ENCODE measurements at regions not wholly inside any gene's neighbourhood (a gene's known extent, or its start where the extent isn't known, plus 50 kb on each side); places are given as distances from the start of the nearest gene placed in this dataset.
"Not testable (repeated sequence)": the region's sequence is repeated elsewhere in the genome, so short reads cannot be mapped to it uniquely, and the experiment has no call there.

- Mint-ChIP-seq H3K36me3 (no peaks in the 10 kb centered on the region), H3K27me3 (no peaks in the 10 kb centered on the region), H3K4me3 (no peak overlapping the region), H3K9me3 (peaks cover 5% of the 10 kb centered on the region), H3K4me1 (no peaks in the 10 kb centered on the region), H3K27ac (no peak overlapping the region)
These were observed 356.9 kb upstream of the WWC1 start for GRCh38 chr5:167934551-167934971.

- Mint-ChIP-seq H3K36me3 (no peaks in the 10 kb centered on the region), H3K4me1 (no peaks in the 10 kb centered on the region), H3K4me3 (no peak overlapping the region), H3K9me3 (peaks cover 5% of the 10 kb centered on the region), H3K27ac (no peak overlapping the region), H3K27me3 (no peaks in the 10 kb centered on the region)
These were observed 355.4 kb upstream of the WWC1 start for GRCh38 chr5:167936022-167936421.

DNA sequence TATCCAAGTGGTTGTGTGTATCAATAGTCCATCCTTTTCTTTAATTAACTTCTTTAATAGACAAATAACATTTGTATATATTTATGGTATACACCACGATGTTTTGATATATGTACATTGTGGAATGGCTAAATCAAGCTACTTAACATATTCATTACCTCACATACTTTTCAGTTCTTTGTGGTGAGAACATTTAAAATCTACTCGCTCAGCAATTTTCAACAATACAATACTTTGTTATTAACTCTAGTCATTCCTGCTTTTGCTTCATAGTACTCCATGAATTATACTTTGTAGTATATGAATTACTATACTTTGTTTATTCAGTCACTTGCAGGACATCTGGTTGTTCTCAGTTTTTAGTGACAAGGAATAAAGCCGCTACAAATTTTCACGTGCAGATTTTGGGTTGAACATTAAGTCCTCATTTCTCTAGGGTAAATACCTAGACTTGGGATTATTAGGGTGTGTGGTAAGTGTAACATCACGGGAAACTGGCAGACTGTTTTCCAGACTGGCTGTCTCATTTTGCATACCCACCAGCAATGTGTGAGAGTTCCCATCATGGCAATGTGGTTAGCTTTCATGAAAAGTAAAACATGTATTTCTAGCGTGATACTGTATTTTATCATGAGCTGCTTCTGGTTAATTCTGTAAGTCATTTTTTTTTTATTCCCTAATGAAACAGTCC is 354.4 kb upstream of the WWC1 start:
- no peak overlapping the region for H3K27ac Mint-ChIP-seq
- no peaks in the 10 kb centered on the region for H3K4me1 Mint-ChIP-seq
- no peaks in the 10 kb centered on the region for H3K36me3 Mint-ChIP-seq
- peaks cover 5% of the 10 kb centered on the region for H3K9me3 Mint-ChIP-seq
- no peaks in the 10 kb centered on the region for H3K27me3 Mint-ChIP-seq
- H3K4me3 Mint-ChIP-seq = no peak overlapping the region

- Mint-ChIP-seq H3K36me3 (no peaks in the 10 kb centered on the region), H3K27ac (no peak overlapping the region), H3K4me3 (no peak overlapping the region), H3K27me3 (no peaks in the 10 kb centered on the region), H3K9me3 (peaks cover 5% of the 10 kb centered on the region), H3K4me1 (no peaks in the 10 kb centered on the region)
These were observed 353.8 kb upstream of the WWC1 start for GRCh38 chr5:167937635-167937998.

DNA sequence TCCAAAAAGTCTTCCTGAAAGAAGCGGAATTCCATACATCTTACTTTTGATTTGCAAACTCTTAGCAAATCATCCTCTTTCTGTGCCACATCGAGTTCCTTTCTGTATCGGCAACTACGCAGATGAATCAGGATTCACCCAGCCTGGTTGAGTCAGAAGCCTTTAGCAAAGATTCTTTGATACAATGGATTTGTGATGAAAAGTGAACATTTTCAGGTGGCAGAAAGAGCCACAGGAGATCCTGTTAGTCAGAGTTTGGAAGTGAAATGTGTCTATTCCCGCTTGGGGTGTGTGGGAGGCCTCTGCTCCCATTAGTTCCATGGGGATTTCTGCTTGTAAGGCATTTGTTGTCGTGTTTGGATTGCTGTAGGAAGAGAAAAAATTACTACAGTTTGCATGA is 351.8 kb upstream of the WWC1 start:
- peaks cover 5% of the 10 kb centered on the region for H3K9me3 Mint-ChIP-seq
- no peaks in the 10 kb centered on the region for H3K27me3 Mint-ChIP-seq
- H3K36me3 Mint-ChIP-seq = no peaks in the 10 kb centered on the region
- no peak overlapping the region for H3K27ac Mint-ChIP-seq
- H3K4me1 Mint-ChIP-seq = no peaks in the 10 kb centered on the region
- H3K4me3 Mint-ChIP-seq = no peak overlapping the region

DNA sequence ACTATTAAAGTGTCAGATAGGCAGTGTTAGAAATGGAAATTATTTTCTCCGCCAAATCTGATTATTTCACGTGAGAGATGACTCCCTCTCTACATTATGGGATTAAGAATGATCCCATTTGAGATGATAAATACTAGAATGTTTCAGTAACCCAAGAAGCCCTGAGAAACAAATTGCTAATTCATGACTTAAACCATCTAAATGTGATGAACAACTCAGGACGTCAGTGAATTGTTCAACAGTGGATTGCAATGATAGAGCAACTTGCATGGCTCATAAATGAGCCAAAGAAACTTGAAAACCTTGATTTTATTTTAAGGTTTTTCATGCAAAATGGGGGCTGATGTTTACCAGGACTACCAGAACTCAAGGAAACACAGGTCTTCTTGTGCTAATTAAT is 350.5 kb upstream of the WWC1 start:
- no peaks in the 10 kb centered on the region for H3K4me1 Mint-ChIP-seq
- no peaks in the 10 kb centered on the region for H3K27me3 Mint-ChIP-seq
- H3K9me3 Mint-ChIP-seq = peaks cover 5% of the 10 kb centered on the region
- no peak overlapping the region for H3K4me3 Mint-ChIP-seq
- H3K36me3 Mint-ChIP-seq = no peaks in the 10 kb centered on the region
- no peak overlapping the region for H3K27ac Mint-ChIP-seq

DNA sequence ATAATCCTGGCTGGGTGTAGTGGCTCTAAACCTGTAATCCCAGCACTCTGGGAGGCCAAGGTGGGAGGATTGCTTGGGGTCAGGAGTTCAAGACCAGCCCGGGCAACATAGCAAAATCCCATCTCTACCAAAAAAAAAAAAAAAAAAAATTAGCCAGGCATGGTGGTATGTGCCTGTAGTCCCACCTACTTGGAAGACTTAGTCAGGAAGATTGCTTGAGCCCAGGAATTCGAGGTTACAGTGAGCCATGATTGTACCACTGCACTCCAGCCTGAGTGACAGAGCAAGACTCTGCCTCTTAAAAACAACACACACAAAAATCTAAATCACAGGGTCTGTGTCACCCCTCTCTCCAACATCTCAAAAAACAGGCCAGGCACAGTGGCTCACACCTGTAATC is 349.9 kb upstream of the WWC1 start:
- not testable (repeated sequence) for H3K4me1 Mint-ChIP-seq, H3K4me3 Mint-ChIP-seq, H3K27me3 Mint-ChIP-seq, H3K36me3 Mint-ChIP-seq, H3K9me3 Mint-ChIP-seq, H3K27ac Mint-ChIP-seq

- H3K9me3 Mint-ChIP-seq = no peaks in the 10 kb centered on the region
- H3K27ac Mint-ChIP-seq = no peak overlapping the region
- no peaks in the 10 kb centered on the region for H3K4me1 Mint-ChIP-seq
- H3K27me3 Mint-ChIP-seq = no peaks in the 10 kb centered on the region
- no peak overlapping the region for H3K4me3 Mint-ChIP-seq
- no peaks in the 10 kb centered on the region for H3K36me3 Mint-ChIP-seq
These were observed 348.1 kb upstream of the WWC1 start for GRCh38 chr5:167943343-167943742.

DNA sequence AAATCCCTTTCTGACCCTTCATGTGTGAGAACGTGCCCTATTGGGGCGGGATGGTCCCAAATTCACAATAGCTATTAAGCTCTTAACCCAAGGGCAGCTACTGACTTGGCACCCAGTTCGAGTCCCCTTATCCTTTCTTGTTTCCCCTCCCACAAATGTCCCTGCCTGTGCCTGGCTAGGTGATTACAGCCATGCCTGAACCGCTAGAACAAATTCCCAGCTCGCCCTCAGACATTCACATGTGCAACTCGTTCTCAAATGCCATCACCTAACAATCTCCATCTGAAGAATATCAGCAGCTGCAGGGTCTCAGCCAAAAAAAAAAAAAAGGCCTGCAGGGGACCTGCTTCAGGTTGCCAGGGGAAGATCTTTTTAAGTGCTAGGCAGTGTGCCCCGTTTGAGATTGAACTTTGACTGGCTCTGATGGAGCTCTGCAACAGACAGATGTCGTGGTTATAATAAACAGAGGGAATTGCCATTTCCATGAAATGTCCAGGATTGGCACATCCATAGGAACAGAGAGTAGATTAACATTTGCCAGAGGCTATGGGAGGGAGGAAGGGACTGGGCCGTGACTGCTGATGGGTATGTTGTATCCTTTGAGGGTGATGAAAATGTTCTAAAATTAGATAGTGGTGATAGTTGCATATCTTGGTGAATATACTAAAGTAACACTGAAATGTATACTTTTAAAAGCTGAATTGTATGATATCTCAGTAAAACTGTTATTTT is 347.2 kb upstream of the WWC1 start:
- no peaks in the 10 kb centered on the region for H3K36me3 Mint-ChIP-seq
- no peak overlapping the region for H3K27ac Mint-ChIP-seq
- no peak overlapping the region for H3K4me3 Mint-ChIP-seq
- no peaks in the 10 kb centered on the region for H3K27me3 Mint-ChIP-seq
- no peaks in the 10 kb centered on the region for H3K9me3 Mint-ChIP-seq
- H3K4me1 Mint-ChIP-seq = no peaks in the 10 kb centered on the region

DNA sequence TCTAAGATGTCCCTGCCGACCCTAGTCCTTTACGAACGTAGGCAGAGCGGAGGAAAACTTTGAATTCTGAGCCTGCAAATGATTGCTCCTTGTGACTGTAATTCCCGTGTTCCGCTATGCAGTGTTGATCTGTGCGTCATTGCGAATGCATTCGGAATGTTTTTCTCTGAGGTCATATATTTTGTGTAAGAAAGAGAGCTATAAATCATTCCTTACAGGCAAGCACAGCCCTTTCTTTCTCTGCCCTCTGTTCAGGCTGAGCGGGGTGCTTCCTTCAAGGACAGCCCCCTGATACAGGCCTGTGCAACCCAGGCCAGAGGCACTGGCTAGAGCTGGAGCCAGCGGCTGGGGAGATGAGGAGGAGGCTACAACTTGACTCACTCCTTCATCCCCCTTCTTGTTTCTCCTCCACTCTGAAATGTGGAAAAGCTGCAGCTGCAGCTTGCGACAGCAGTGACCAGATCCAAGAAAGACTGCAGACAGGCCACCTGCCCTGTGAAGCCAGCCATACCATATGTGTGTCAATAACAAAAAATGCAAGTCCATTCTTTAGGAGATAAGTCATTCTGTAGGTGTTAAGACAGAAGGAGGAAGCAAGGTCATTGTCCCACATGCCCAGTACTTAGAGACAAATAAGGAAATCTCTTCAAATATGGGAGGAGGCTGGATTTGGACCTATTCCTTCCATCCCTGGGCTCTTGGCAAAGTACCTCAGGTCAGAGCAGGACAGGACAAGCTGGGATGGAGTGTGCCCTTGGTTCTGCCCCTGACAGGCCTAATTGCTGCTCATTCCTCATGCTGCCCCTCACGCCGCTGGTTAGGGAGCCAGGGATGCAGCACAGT is 345.7 kb upstream of the WWC1 start:
- H3K27me3 Mint-ChIP-seq = no peaks in the 10 kb centered on the region
- no peaks in the 10 kb centered on the region for H3K4me1 Mint-ChIP-seq
- no peaks in the 10 kb centered on the region for H3K9me3 Mint-ChIP-seq
- no peaks in the 10 kb centered on the region for H3K36me3 Mint-ChIP-seq
- H3K4me3 Mint-ChIP-seq = no peak overlapping the region
- H3K27ac Mint-ChIP-seq = no peak overlapping the region

- H3K27ac Mint-ChIP-seq = no peak overlapping the region
- H3K4me1 Mint-ChIP-seq = no peaks in the 10 kb centered on the region
- H3K4me3 Mint-ChIP-seq = no peak overlapping the region
- no peaks in the 10 kb centered on the region for H3K36me3 Mint-ChIP-seq
- no peaks in the 10 kb centered on the region for H3K27me3 Mint-ChIP-seq
- no peaks in the 10 kb centered on the region for H3K9me3 Mint-ChIP-seq
These were observed 344.1 kb upstream of the WWC1 start for GRCh38 chr5:167947306-167947705.

- Mint-ChIP-seq H3K36me3 (no peaks in the 10 kb centered on the region), H3K9me3 (no peaks in the 10 kb centered on the region), H3K27ac (no peak overlapping the region), H3K4me3 (no peak overlapping the region), H3K27me3 (no peaks in the 10 kb centered on the region), H3K4me1 (no peaks in the 10 kb centered on the region)
These were observed 343.2 kb upstream of the WWC1 start for GRCh38 chr5:167948251-167948650.

GRCh38 chr5:167949435-167949834 is 342.0 kb upstream of the WWC1 start:
- no peak overlapping the region for H3K4me3 Mint-ChIP-seq
- no peaks in the 10 kb centered on the region for H3K4me1 Mint-ChIP-seq
- H3K27ac Mint-ChIP-seq = no peak overlapping the region
- no peaks in the 10 kb centered on the region for H3K9me3 Mint-ChIP-seq
- H3K36me3 Mint-ChIP-seq = no peaks in the 10 kb centered on the region
- H3K27me3 Mint-ChIP-seq = no peaks in the 10 kb centered on the region

DNA sequence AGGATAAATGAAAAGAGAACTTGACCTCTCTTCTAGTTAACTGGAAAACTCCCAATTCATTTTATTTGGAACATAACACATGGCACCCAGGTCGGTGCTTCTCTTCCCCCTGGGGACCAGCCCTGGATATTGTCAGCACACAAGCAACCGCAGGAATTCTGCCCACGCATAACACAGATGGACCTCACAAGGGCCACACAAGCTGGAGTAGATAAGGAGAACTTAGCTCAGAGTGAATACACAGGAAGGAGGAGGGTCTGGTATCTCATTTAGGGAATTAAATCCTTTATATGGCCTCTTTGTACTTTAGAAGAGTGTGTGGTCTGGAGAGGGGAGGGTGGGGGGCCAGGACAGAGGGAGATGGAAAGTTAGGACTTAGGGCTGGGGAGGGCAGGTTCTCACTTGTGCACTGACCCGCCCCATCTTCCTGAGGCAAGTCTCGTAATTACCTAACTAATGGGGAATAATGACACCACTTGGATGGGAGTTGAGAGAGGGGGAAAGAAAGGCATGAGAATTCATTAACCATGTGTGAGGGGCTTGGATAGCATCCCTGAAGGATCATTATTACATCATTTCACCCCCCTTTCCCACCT is 341.2 kb upstream of the WWC1 start:
- H3K27ac Mint-ChIP-seq = no peak overlapping the region
- no peaks in the 10 kb centered on the region for H3K27me3 Mint-ChIP-seq
- no peaks in the 10 kb centered on the region for H3K4me1 Mint-ChIP-seq
- H3K9me3 Mint-ChIP-seq = peaks cover 3% of the 10 kb centered on the region
- H3K4me3 Mint-ChIP-seq = no peak overlapping the region
- H3K36me3 Mint-ChIP-seq = no peaks in the 10 kb centered on the region

GRCh38 chr5:167951116-167951515 is 340.3 kb upstream of the WWC1 start:
- Mint-ChIP-seq H3K4me1 (no peaks in the 10 kb centered on the region), H3K27ac (no peak overlapping the region), H3K27me3 (no peaks in the 10 kb centered on the region), H3K4me3 (peak overlapping the region; percentile 4), H3K36me3 (no peaks in the 10 kb centered on the region), H3K9me3 (peaks cover 6% of the 10 kb centered on the region)
